WTC11 (cell line): ENCODE measurements at regions not wholly inside any gene's neighbourhood (a gene's known extent, or its start where the extent isn't known, plus 50 kb on each side); places are given as distances from the start of the nearest gene placed in this dataset.

Experiments used
- ATAC-seq: fragments of 200-7000 bp; cut with Tn5 transposase; 2 replicates; pipeline ENCODE4 v1.10.0; 2021; ENCODE audit warnings: mild to moderate bottlenecking, moderate library complexity
- CTCF ChIA-PET: fragments of 300-600 bp; sonication (Branson Sonifier 250); formaldehyde crosslinking; loops from one replicate; lab custom pipeline; 2021; ENCODE audit warnings: antibody characterized with exemption; lab: Charles Lee
- POLR2A ChIA-PET: fragments of 350-600 bp; sonication (Branson Sonifier 250); formaldehyde crosslinking; loops from one replicate; lab custom pipeline; 2021; ENCODE audit warnings: antibody characterized with exemption; lab: Charles Lee
- DNase-seq: peaks from one replicate; pipeline ENCODE4 v3.0.0; 2021; ENCODE audit warnings: low spot score
- H3K27ac Mint-ChIP-seq: 2 replicates; pipeline ENCODE4 v1.8.0; 2021; ENCODE audit warnings: mixed read lengths
- H3K27me3 Mint-ChIP-seq: 2 replicates; pipeline ENCODE4 v1.8.0; 2021; ENCODE audit warnings: low read depth, mild to moderate bottlenecking, moderate library complexity, mixed read lengths
- H3K36me3 Mint-ChIP-seq: 2 replicates; pipeline ENCODE4 v1.8.0; 2021; ENCODE audit warnings: mixed read lengths
- H3K4me1 Mint-ChIP-seq: 2 replicates; pipeline ENCODE4 v1.8.0; 2022; ENCODE audit warnings: mixed read lengths
- H3K4me3 Mint-ChIP-seq: 2 replicates; pipeline ENCODE4 v1.8.0; 2021; ENCODE audit warnings: mild to moderate bottlenecking, moderate library complexity, mixed read lengths
- H3K9me3 Mint-ChIP-seq: 2 replicates; pipeline ENCODE4 v1.8.0; 2021; ENCODE audit warnings: mixed read lengths
- ESRRA ChIP-seq: sonication (generic); formaldehyde crosslinking; IDR thresholded peaks from 2 replicates; pipeline ENCODE4 v1.8.1; 2022; ENCODE audit warnings: mild to moderate bottlenecking, missing genetic modification reagents, borderline replicate concordance
- FOXJ3 ChIP-seq: sonication (generic); formaldehyde crosslinking; IDR thresholded peaks from 2 replicates; pipeline ENCODE4 v1.9.0; 2021; ENCODE audit warnings: missing genetic modification reagents, mild to moderate bottlenecking, borderline replicate concordance
- GTF2I ChIP-seq: fragments of 250-450 bp; sonication (Bioruptor Pico); conservative IDR thresholded peaks from 2 replicates; pipeline ENCODE4 v1.4.0; 2021; ENCODE audit warnings: mild to moderate bottlenecking
- NFYB ChIP-seq: sonication (generic); formaldehyde crosslinking; conservative IDR thresholded peaks from 2 replicates; pipeline ENCODE4 v1.8.0; 2022; ENCODE audit warnings: low read depth, missing genetic modification reagents
- RELA ChIP-seq: sonication (generic); formaldehyde crosslinking; IDR thresholded peaks from 2 replicates; pipeline ENCODE4 v1.8.1; 2022; ENCODE audit warnings: missing genetic modification reagents, mild to moderate bottlenecking, borderline replicate concordance
- SP1 ChIP-seq: sonication (generic); formaldehyde crosslinking; conservative IDR thresholded peaks from 2 replicates; pipeline ENCODE4 v1.8.1; 2022; ENCODE audit warnings: missing genetic modification reagents
- TEAD1 ChIP-seq: sonication (generic); formaldehyde crosslinking; IDR thresholded peaks from 2 replicates; pipeline ENCODE4 v1.8.0; 2022; ENCODE audit warnings: mild to moderate bottlenecking, missing genetic modification reagents
- TEAD4 ChIP-seq: sonication (generic); formaldehyde crosslinking; IDR thresholded peaks from 2 replicates; pipeline ENCODE4 v1.8.0; 2022; ENCODE audit warnings: mild to moderate bottlenecking, missing genetic modification reagents
- ZNF138 ChIP-seq: sonication (generic); formaldehyde crosslinking; conservative IDR thresholded peaks from 2 replicates; pipeline ENCODE4 v1.8.1; 2022; ENCODE audit warnings: mild to moderate bottlenecking, moderate library complexity, missing genetic modification reagents
- TF ChIP-seq, protein P1 (sequence below): sonication (generic); formaldehyde crosslinking; IDR thresholded peaks from 2 replicates; pipeline ENCODE4 v1.8.1; 2023; ENCODE audit warnings: mild to moderate bottlenecking, missing genetic modification reagents, borderline replicate concordance
- TF ChIP-seq, protein P2 (sequence below): sonication (generic); formaldehyde crosslinking; IDR thresholded peaks from 2 replicates; pipeline ENCODE4 v1.8.0; 2023; ENCODE audit warnings: mild to moderate bottlenecking, missing genetic modification reagents
- TF ChIP-seq, protein P3 (sequence below): fragments of 250-450 bp; sonication (Bioruptor Pico); IDR thresholded peaks from 2 replicates; pipeline ENCODE4 v1.9.0; 2021; ENCODE audit warnings: mild to moderate bottlenecking, borderline replicate concordance
- TF ChIP-seq, protein P4 (sequence below): sonication (generic); formaldehyde crosslinking; IDR thresholded peaks from 2 replicates; pipeline ENCODE4 v1.8.1; 2023; ENCODE audit warnings: mild to moderate bottlenecking, missing genetic modification reagents, moderate library complexity

DNA sequence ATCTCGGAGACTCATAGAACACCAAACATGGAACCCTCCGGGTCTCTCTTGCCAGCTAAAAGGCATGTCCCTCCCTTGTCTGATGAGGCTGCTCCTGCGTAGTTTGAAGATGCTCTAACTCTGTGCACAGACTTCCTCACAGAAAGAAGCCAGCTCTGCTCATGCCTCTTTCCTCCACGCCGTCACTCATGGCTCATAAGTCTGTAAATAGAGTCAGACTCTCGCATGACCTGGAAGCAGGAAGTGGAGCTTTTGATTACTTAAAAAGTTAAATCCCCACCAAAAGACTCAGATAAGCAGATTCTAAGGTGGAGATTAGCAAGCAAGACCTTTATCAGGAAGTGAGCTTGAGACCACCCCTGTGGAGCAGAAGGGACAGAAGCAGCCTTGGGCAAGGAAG lies 171.6 kb downstream of the TRIM33 start (continued):
- TF ChIP-seq, protein P1, sequence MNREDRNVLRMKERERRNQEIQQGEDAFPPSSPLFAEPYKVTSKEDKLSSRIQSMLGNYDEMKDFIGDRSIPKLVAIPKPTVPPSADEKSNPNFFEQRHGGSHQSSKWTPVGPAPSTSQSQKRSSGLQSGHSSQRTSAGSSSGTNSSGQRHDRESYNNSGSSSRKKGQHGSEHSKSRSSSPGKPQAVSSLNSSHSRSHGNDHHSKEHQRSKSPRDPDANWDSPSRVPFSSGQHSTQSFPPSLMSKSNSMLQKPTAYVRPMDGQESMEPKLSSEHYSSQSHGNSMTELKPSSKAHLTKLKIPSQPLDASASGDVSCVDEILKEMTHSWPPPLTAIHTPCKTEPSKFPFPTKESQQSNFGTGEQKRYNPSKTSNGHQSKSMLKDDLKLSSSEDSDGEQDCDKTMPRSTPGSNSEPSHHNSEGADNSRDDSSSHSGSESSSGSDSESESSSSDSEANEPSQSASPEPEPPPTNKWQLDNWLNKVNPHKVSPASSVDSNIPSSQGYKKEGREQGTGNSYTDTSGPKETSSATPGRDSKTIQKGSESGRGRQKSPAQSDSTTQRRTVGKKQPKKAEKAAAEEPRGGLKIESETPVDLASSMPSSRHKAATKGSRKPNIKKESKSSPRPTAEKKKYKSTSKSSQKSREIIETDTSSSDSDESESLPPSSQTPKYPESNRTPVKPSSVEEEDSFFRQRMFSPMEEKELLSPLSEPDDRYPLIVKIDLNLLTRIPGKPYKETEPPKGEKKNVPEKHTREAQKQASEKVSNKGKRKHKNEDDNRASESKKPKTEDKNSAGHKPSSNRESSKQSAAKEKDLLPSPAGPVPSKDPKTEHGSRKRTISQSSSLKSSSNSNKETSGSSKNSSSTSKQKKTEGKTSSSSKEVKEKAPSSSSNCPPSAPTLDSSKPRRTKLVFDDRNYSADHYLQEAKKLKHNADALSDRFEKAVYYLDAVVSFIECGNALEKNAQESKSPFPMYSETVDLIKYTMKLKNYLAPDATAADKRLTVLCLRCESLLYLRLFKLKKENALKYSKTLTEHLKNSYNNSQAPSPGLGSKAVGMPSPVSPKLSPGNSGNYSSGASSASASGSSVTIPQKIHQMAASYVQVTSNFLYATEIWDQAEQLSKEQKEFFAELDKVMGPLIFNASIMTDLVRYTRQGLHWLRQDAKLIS (CRISPR knock-in tag): no peak
- TF ChIP-seq ESRRA (CRISPR knock-in tag) (no peak), GTF2I (CRISPR knock-in tag) (no peak), RELA (CRISPR knock-in tag) (no peak)

DNA sequence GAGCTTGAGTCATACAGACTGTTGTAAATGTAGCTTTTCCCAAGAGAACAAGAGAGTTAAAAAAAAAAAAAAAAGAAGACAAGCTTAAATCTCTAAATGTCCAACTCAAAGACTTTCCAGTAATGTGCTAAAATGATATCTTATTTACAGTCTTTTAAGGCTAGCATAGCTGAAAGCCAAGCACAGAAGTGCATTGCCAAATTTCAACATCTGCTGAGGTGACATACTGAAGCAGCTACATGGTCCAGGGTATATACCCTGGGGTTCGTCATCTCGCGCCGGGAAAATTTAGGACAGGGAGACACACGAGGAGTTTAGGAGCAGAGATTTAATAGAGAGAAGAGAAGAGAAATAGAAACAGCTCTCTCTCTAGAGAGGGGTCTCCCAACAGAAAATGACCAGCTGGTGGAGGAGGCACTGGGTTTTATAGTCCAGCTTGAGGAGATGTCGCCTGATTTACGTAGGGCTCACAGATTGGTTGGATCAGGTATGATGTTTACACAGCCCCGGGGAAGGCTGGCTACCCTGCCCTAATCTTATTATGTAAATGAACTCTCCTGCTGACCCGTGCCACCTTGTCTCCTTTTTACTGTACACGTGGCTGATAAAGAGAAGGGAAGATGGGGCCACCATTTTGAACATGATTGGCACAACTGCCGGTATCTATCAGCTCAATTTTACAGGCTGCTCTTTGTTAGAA lies 172.7 kb downstream of the TRIM33 start:
- H3K27me3 Mint-ChIP-seq: peaks cover 28% of the 10 kb centered on the region
- ATAC-seq (no peak), DNase-seq (no peak)
- H3K4me1 Mint-ChIP-seq: no peaks in the 10 kb centered on the region
- no peaks in the 10 kb centered on the region for H3K36me3 Mint-ChIP-seq
- H3K27ac Mint-ChIP-seq: no peak overlapping the region
- H3K4me3 Mint-ChIP-seq: no peak overlapping the region
- TF ChIP-seq TEAD4 (CRISPR knock-in tag): no peak
- no peak for TF ChIP-seq ESRRA (CRISPR knock-in tag)
- TF ChIP-seq ZNF138 (CRISPR knock-in tag): no peak
- TF ChIP-seq, protein P2, sequence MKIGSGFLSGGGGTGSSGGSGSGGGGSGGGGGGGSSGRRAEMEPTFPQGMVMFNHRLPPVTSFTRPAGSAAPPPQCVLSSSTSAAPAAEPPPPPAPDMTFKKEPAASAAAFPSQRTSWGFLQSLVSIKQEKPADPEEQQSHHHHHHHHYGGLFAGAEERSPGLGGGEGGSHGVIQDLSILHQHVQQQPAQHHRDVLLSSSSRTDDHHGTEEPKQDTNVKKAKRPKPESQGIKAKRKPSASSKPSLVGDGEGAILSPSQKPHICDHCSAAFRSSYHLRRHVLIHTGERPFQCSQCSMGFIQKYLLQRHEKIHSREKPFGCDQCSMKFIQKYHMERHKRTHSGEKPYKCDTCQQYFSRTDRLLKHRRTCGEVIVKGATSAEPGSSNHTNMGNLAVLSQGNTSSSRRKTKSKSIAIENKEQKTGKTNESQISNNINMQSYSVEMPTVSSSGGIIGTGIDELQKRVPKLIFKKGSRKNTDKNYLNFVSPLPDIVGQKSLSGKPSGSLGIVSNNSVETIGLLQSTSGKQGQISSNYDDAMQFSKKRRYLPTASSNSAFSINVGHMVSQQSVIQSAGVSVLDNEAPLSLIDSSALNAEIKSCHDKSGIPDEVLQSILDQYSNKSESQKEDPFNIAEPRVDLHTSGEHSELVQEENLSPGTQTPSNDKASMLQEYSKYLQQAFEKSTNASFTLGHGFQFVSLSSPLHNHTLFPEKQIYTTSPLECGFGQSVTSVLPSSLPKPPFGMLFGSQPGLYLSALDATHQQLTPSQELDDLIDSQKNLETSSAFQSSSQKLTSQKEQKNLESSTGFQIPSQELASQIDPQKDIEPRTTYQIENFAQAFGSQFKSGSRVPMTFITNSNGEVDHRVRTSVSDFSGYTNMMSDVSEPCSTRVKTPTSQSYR (CRISPR knock-in tag): no peak
- TF ChIP-seq, all 79 proteins: peak for 0
- ChIA-PET CTCF (interaction anchor here (0.9 to 1.3 kb wide), 2 partner anchors 220 to 360 kb away, joined by 3 read pairs; partner anchors contain the start of gene OLFML3), POLR2A (no interaction called here)
- H3K9me3 Mint-ChIP-seq: peaks cover 22% of the 10 kb centered on the region

DNA sequence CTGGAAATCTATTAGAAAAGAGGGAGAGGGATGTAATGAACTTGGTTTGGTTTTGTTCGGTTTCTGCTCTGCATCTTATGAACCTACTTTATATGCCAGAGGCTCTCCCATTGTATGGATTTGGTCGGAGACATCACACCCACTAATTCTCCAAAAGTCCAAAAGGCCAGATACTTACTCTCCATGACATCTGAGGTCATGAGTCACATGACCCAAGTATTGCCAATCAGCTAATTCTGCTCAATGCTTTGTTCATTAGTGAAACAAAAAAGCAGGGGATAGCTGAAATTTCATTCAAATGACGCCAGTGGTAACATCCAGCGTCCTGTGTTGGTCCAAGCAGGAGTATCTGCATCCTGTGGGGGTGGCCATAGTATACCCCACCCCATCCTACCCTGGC lies 173.6 kb downstream of the TRIM33 start:
- H3K27me3 Mint-ChIP-seq: peaks cover 29% of the 10 kb centered on the region

More for the DNA sequence above, 173.6 kb downstream of the TRIM33 start:
- Mint-ChIP-seq H3K36me3 (no peaks in the 10 kb centered on the region), H3K9me3 (peaks cover 22% of the 10 kb centered on the region), H3K4me3 (no peak overlapping the region), H3K27ac (no peak overlapping the region), H3K4me1 (no peaks in the 10 kb centered on the region)
- ATAC-seq: no peak
- POLR2A ChIA-PET: no interaction called here
- TF ChIP-seq, protein P3, sequence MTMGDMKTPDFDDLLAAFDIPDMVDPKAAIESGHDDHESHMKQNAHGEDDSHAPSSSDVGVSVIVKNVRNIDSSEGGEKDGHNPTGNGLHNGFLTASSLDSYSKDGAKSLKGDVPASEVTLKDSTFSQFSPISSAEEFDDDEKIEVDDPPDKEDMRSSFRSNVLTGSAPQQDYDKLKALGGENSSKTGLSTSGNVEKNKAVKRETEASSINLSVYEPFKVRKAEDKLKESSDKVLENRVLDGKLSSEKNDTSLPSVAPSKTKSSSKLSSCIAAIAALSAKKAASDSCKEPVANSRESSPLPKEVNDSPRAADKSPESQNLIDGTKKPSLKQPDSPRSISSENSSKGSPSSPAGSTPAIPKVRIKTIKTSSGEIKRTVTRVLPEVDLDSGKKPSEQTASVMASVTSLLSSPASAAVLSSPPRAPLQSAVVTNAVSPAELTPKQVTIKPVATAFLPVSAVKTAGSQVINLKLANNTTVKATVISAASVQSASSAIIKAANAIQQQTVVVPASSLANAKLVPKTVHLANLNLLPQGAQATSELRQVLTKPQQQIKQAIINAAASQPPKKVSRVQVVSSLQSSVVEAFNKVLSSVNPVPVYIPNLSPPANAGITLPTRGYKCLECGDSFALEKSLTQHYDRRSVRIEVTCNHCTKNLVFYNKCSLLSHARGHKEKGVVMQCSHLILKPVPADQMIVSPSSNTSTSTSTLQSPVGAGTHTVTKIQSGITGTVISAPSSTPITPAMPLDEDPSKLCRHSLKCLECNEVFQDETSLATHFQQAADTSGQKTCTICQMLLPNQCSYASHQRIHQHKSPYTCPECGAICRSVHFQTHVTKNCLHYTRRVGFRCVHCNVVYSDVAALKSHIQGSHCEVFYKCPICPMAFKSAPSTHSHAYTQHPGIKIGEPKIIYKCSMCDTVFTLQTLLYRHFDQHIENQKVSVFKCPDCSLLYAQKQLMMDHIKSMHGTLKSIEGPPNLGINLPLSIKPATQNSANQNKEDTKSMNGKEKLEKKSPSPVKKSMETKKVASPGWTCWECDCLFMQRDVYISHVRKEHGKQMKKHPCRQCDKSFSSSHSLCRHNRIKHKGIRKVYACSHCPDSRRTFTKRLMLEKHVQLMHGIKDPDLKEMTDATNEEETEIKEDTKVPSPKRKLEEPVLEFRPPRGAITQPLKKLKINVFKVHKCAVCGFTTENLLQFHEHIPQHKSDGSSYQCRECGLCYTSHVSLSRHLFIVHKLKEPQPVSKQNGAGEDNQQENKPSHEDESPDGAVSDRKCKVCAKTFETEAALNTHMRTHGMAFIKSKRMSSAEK (CRISPR knock-in tag): no peak
- TF ChIP-seq, protein P4, sequence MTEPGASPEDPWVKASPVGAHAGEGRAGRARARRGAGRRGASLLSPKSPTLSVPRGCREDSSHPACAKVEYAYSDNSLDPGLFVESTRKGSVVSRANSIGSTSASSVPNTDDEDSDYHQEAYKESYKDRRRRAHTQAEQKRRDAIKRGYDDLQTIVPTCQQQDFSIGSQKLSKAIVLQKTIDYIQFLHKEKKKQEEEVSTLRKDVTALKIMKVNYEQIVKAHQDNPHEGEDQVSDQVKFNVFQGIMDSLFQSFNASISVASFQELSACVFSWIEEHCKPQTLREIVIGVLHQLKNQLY (CRISPR knock-in tag): no peak
- no peak for TF ChIP-seq FOXJ3
- no peak for TF ChIP-seq SP1 (CRISPR knock-in tag)
- TF ChIP-seq TEAD1: no peak
- no peak for TF ChIP-seq NFYB (CRISPR knock-in tag)
- no peak for DNase-seq
- CTCF ChIA-PET: interaction anchor here (0.9 to 1.3 kb wide), 2 partner anchors 219 to 359 kb away, joined by 3 read pairs; partner anchors contain the start of gene OLFML3
